ENCODE measurements at regions not wholly inside any gene's neighbourhood (a gene's known extent, or its start where the extent isn't known, plus 50 kb on each side); places are given as distances from the start of the nearest gene placed in this dataset.

GRCh38 chr10:44498222-44498621, 113.3 kb upstream of the CXCL12 start:
- TF ChIP-seq ZFP30 (CRISPR knock-in tag; IDR thresholded peaks at IDR 0.05) (no peak), TSHZ2 (CRISPR knock-in tag; IDR thresholded peaks at IDR 0.05) (no peak), ARNTL (CRISPR knock-in tag; IDR thresholded peaks at IDR 0.05; ENCODE audit: borderline replicate concordance, low read depth) (no peak), ZNF70 (CRISPR knock-in tag; IDR thresholded peaks at IDR 0.05) (no peak), SNAI2 (CRISPR knock-in tag; IDR thresholded peaks at IDR 0.05) (no peak), OSR1 (CRISPR knock-in tag; IDR thresholded peaks at IDR 0.05) (no peak), RARB (CRISPR knock-in tag; IDR thresholded peaks at IDR 0.05) (no peak), PATZ1 (CRISPR knock-in tag; IDR thresholded peaks at IDR 0.05; ENCODE audit: borderline replicate concordance) (no peak), GLIS3 (CRISPR knock-in tag; IDR thresholded peaks at IDR 0.05) (no peak), ZFP3 (CRISPR knock-in tag; IDR thresholded peaks at IDR 0.05) (no peak), CSDC2 (CRISPR knock-in tag; IDR thresholded peaks at IDR 0.05) (no peak), ZNF565 (CRISPR knock-in tag; conservative IDR thresholded peaks at IDR 0.05; ENCODE audit: low read depth) (no peak)

Measured in SK-N-SH treated with all-trans-retinoic acid at 6 μM for 48 hours (cell line).